ENCODE measurements at regions not wholly inside any gene's neighbourhood (a gene's known extent, or its start where the extent isn't known, plus 50 kb on each side); places are given as distances from the start of the nearest gene placed in this dataset.

GRCh38 chr2:34388446-34388845 lies 789.3 kb upstream of the FAM98A start:
- DNase-seq (ENCODE audit: low read depth), result no peak

- DNase-seq (ENCODE audit: low read depth), result no peak
Observed at GRCh38 chr2:34387536-34387935, 788.4 kb upstream of the FAM98A start.

GRCh38 chr2:34379586-34379985 lies 780.5 kb upstream of the FAM98A start:
- no peak for DNase-seq (ENCODE audit: low read depth)

GRCh38 chr2:34373586-34374233 lies 774.6 kb upstream of the FAM98A start:
- no peak for DNase-seq (ENCODE audit: low read depth)

- DNase-seq (ENCODE audit: low read depth), result no peak
Observed at GRCh38 chr2:34372967-34373366, 773.9 kb upstream of the FAM98A start.

GRCh38 chr2:34371711-34372110 lies 772.6 kb upstream of the FAM98A start:
- DNase-seq (ENCODE audit: low read depth), result no peak

- DNase-seq (ENCODE audit: low read depth), result no peak
Observed at GRCh38 chr2:34368304-34368703, 769.2 kb upstream of the FAM98A start.

GRCh38 chr2:34365932-34366331 lies 766.8 kb upstream of the FAM98A start:
- no peak for DNase-seq (ENCODE audit: low read depth)

- no peak for DNase-seq (ENCODE audit: low read depth)
Observed at GRCh38 chr2:34365512-34365911, 766.4 kb upstream of the FAM98A start.

- DNase-seq (ENCODE audit: low read depth), result no peak
Observed at GRCh38 chr2:34353509-34354113, 754.5 kb upstream of the FAM98A start.

GRCh38 chr2:34349527-34349926 lies 750.4 kb upstream of the FAM98A start:
- DNase-seq (ENCODE audit: low read depth), result no peak

- DNase-seq (ENCODE audit: low read depth), result no peak
Observed at GRCh38 chr2:34345030-34345429, 745.9 kb upstream of the FAM98A start.

- no peak for DNase-seq (ENCODE audit: low read depth)
Observed at GRCh38 chr2:34340307-34340706, 741.2 kb upstream of the FAM98A start.

- DNase-seq (ENCODE audit: low read depth), result no peak
Observed at GRCh38 chr2:34337735-34338134, 738.6 kb upstream of the FAM98A start.

GRCh38 chr2:34332813-34333212 lies 733.7 kb upstream of the FAM98A start:
- DNase-seq (ENCODE audit: low read depth), result no peak

- no peak for DNase-seq (ENCODE audit: low read depth)
Observed at GRCh38 chr2:34320056-34320455, 721.0 kb upstream of the FAM98A start.

GRCh38 chr2:34317797-34318196 lies 718.7 kb upstream of the FAM98A start:
- DNase-seq (ENCODE audit: low read depth), result no peak

GRCh38 chr2:34316788-34317187 lies 717.7 kb upstream of the FAM98A start:
- no peak for DNase-seq (ENCODE audit: low read depth)

GRCh38 chr2:34311816-34312215 lies 712.7 kb upstream of the FAM98A start:
- DNase-seq (ENCODE audit: low read depth), result no peak

GRCh38 chr2:34308140-34308539 lies 709.0 kb upstream of the FAM98A start:
- DNase-seq (ENCODE audit: low read depth), result no peak

GRCh38 chr2:34307636-34308035 lies 708.5 kb upstream of the FAM98A start:
- DNase-seq (ENCODE audit: low read depth), result no peak

GRCh38 chr2:34306745-34307144 lies 707.6 kb upstream of the FAM98A start:
- DNase-seq (ENCODE audit: low read depth), result no peak

- no peak for DNase-seq (ENCODE audit: low read depth)
Observed at GRCh38 chr2:34305587-34305986, 706.5 kb upstream of the FAM98A start.

GRCh38 chr2:34294961-34295360 lies 695.9 kb upstream of the FAM98A start:
- no peak for DNase-seq (ENCODE audit: low read depth)

Measured in stimulated activated CD8-positive, alpha-beta memory T cell treated with anti-CD3 and anti-CD28 coated beads, Interleukin-7, amount 100 ng/mL, for 24 hours (primary cell).